GM18868 (cell line): ENCODE measurements at regions not wholly inside any gene's neighbourhood (a gene's known extent, or its start where the extent isn't known, plus 50 kb on each side); places are given as distances from the start of the nearest gene placed in this dataset.
"Not testable (repeated sequence)": the region's sequence is repeated elsewhere in the genome, so short reads cannot be mapped to it uniquely, and the experiment has no call there.

Experiments
- ATAC-seq: cut with Tn5 transposase; IDR thresholded peaks from one replicate; pipeline ENCODE4 v1.9.1; 2021; ENCODE audit warnings: mild to moderate bottlenecking, moderate library complexity; ENCODE audit not compliant: unreplicated experiment

- ATAC-seq = no peak
These were observed 102.1 kb upstream of the PMCH start for GRCh38 chr12:102299731-102300130.

GRCh38 chr12:102298022-102298421, 100.4 kb upstream of the PMCH start:
- ATAC-seq = no peak

GRCh38 chr12:102297412-102297811, 99.8 kb upstream of the PMCH start:
- no peak for ATAC-seq

- no peak for ATAC-seq
These were observed 96.9 kb upstream of the PMCH start for GRCh38 chr12:102294568-102294967.

- not testable (repeated sequence) for ATAC-seq
These were observed 94.1 kb upstream of the PMCH start for GRCh38 chr12:102291498-102292440.

GRCh38 chr12:102289702-102290101, 92.1 kb upstream of the PMCH start:
- ATAC-seq = not testable (repeated sequence)

GRCh38 chr12:102281231-102281630, 83.6 kb upstream of the PMCH start:
- no peak for ATAC-seq

- ATAC-seq = not testable (repeated sequence)
These were observed 58.1 kb upstream of the PMCH start for GRCh38 chr12:102255687-102256086.

GRCh38 chr12:102251005-102251404, 53.4 kb upstream of the PMCH start:
- ATAC-seq = not testable (repeated sequence)

GRCh38 chr12:102249079-102249841, 51.6 kb upstream of the PMCH start:
- ATAC-seq = no peak
